Heart right ventricle (tissue), 16 donors: ENCODE measurements at regions not wholly inside any gene's neighbourhood (a gene's known extent, or its start where the extent isn't known, plus 50 kb on each side); places are given as distances from the start of the nearest gene placed in this dataset.
"Not testable (repeated sequence)": the region's sequence is repeated elsewhere in the genome, so short reads cannot be mapped to it uniquely, and the experiment has no call there.

Experiments
- ATAC-seq, 8 donors: fragments of 200-7000 bp; cut with Tn5 transposase; one replicate each; pipeline ENCODE4 v1.9.1; 2020; ENCODE audit warnings: mild to moderate bottlenecking in 8 of 8, moderate library complexity in 8 of 8, moderate number of reproducible peaks in 1 of 8
- DNase-seq, 2 donors: peaks; one replicate each; pipeline ENCODE4 v3.0.0-alpha.2; 2020
- H3K27ac ChIP-seq, 10 donors: fragments of 200-600 bp; sonication (generic) in 2 of 10; one replicate each; pipeline versions ENCODE4 v1.5.0 to v1.8.0; 2020 to 2022; ENCODE audit warnings: mild to moderate bottlenecking in 3 of 10
- H3K27me3 ChIP-seq, 7 donors: fragments of 200-600 bp; one replicate each; pipeline ENCODE4 v1.8.0; 2021 to 2022; ENCODE audit warnings: mild to moderate bottlenecking in 2 of 7
- H3K36me3 ChIP-seq, 9 donors: fragments of 200-600 bp; sonication (generic) in 1 of 9; one replicate each; pipeline versions ENCODE4 v1.5.0 to v1.8.0; 2020 to 2022; ENCODE audit warnings: mild to moderate bottlenecking in 2 of 9
- H3K4me1 ChIP-seq, 9 donors: fragments of 200-600 bp; sonication (generic) in 1 of 9; one replicate each; pipeline versions ENCODE4 v1.5.0 to v1.8.0; 2020 to 2022; ENCODE audit warnings: mild to moderate bottlenecking in 4 of 9
- H3K4me3 ChIP-seq, 10 donors: fragments of 200-600 bp; sonication (generic) in 2 of 10; one replicate each; pipeline versions ENCODE4 v1.5.0 to v1.8.0; 2020 to 2022; ENCODE audit warnings: mild to moderate bottlenecking in 7 of 10, moderate library complexity in 2 of 10
- H3K9me3 ChIP-seq, 11 donors: fragments of 200-600 bp in 10 of 11; sonication (generic) in 2 of 11; one replicate each; pipeline versions ENCODE4 v1.5.0 to v1.8.0; 2013 to 2022; ENCODE audit warnings: mild to moderate bottlenecking in 2 of 11, control low read depth in 1 of 11, moderate library complexity in 1 of 11
- WGBS, 2 donors: extraction: QIAGEN DNeasy Blood & Tissue Kit; methylation state at CpG; one replicate each; pipeline ENCODE4 v1.1.7; 2013; ENCODE audit warnings: inconsistent platforms in 1 of 2; 5-methylcytosine and 5-hydroxymethylcytosine counted together
- intact Hi-C, 10 donors: fragments of 100-400 bp; cut with DNase I; formaldehyde crosslinking; loops; one replicate each; pipeline versions ENCODE4 v1.11.1 to v1.14.2; 2022
- TF ChIP-seq, protein P1 (sequence below), 9 donors: fragments of 200-600 bp; sonication (generic) in 2 of 9; IDR thresholded peaks; one replicate each; pipeline versions ENCODE4 v1.5.0 to v1.8.0; 2021 to 2022; ENCODE audit warnings: antibody characterized with exemption in 9 of 9, mild to moderate bottlenecking in 5 of 9, moderate library complexity in 1 of 9
- donor health status: Arrhythmogenic right ventricular cardiomyopathy.
- donor health status: ischemic (EF 13 %, LVEDD 7.1; RV severe dilation, severe dysfunction).
- donor health status: healthy with polysubstance abuse.
- donor health status: DM: no; HTN: yes; CAD: no.
- donor health status: DM: no; HTN: no; CAD: no.
- donor health status: ischemic (EF 25% LVEDD 6.9; RV normal size, moderate dysfunction).
- donor health status: ischemic (EF 25% LVEDD 5.7; RV mildly dilated, moderate dysfunction).
- donor health status: healthy.
- donor health status: DM: yes; HTN: yes; CAD: no.
- donor health status: Ischemic cardiomyopathy.
- donor health status: ischemic (EF 35%, LVEDD 5.7; RV mildly dilated, moderate dysfunction).
- donor health status: nonischemic (EF 11% LVEDD 7.7; RV severe dilation, severe dysfunction).
- donor health status: DM: yes; HTN: yes; CAD: no.
- donor health status: PGD.
- donor health status: ischemic (EF 29% LVEDD 5.4; RV normal size, mild dysfunction).
- donor health status: nonischemic (EF 23%, LVEDD 6.1; RV moderate dilation, normal function).

DNA sequence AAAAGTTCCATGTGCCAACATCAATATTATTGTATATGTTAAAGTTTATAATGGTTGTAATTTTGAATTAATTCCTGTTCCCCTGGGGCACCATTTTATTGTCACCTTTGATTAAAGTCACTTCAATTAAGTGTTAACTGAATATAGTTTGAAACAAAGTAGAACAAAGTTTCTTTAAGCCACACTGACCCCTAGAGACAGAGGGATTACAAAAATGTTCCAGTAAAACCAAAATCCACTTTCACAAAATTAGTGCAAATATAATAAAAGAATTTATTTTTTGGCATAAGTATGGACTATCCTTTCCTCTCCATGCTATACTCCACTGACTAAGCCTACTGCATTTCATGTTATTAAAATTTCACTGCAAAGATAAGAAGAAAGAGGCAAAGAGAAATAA lies 123.9 kb downstream of the ZMAT3 start:
- ATAC-seq (no peak), DNase-seq (no peak)
- Histone ChIP-seq H3K27ac (no peak overlapping the region), H3K36me3 (no peaks in the 10 kb centered on the region), H3K4me3 (no peak overlapping the region), H3K4me1 (no peaks in the 10 kb centered on the region), H3K27me3 (no peaks in the 10 kb centered on the region), H3K9me3 (peaks cover 0 to 21% (median 0%) of the 10 kb centered on the region in 11 donors)
- intact Hi-C loops = loop anchor here in 3 of 10 donors (5.0 kb wide), 2 partner anchors 505 to 510 kb away; no protein-coding TSS in a partner anchor
- TF ChIP-seq, protein P1, sequence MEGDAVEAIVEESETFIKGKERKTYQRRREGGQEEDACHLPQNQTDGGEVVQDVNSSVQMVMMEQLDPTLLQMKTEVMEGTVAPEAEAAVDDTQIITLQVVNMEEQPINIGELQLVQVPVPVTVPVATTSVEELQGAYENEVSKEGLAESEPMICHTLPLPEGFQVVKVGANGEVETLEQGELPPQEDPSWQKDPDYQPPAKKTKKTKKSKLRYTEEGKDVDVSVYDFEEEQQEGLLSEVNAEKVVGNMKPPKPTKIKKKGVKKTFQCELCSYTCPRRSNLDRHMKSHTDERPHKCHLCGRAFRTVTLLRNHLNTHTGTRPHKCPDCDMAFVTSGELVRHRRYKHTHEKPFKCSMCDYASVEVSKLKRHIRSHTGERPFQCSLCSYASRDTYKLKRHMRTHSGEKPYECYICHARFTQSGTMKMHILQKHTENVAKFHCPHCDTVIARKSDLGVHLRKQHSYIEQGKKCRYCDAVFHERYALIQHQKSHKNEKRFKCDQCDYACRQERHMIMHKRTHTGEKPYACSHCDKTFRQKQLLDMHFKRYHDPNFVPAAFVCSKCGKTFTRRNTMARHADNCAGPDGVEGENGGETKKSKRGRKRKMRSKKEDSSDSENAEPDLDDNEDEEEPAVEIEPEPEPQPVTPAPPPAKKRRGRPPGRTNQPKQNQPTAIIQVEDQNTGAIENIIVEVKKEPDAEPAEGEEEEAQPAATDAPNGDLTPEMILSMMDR (IDR thresholded peaks at IDR 0.05) = peak in 7 of 9 donors; percentile 26 to 59 (median 50)

DNA sequence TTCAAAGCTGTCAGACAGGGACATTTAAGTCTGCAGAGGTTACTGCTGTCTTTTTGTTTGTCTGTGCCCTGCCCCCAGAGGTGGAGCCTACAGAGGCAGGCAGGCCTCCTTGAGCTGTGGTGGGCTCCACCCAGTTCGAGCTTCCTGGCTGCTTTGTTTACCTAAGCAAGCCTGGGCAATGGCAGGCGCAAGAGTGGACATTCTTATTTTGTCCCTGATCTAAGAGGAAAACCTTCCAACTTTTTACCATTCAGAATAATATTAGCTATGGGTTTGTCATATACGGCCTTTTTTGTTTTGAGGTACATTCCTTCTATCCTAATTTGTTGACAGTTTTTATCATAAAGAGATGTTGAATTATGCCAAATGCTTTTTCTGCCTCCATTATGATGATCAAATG lies 129.3 kb downstream of the ZMAT3 start:
- ATAC-seq, H3K36me3 ChIP-seq, H3K27me3 ChIP-seq, H3K4me3 ChIP-seq, H3K27ac ChIP-seq, DNase-seq, H3K4me1 ChIP-seq, intact Hi-C loops: not testable (repeated sequence)
- H3K9me3 ChIP-seq = peaks cover 0 to 21% (median 0%) of the 10 kb centered on the region in 11 donors
- 51 to 54% methylated on average over 3 of the region's 3 CpGs for WGBS, 2 donors

DNA sequence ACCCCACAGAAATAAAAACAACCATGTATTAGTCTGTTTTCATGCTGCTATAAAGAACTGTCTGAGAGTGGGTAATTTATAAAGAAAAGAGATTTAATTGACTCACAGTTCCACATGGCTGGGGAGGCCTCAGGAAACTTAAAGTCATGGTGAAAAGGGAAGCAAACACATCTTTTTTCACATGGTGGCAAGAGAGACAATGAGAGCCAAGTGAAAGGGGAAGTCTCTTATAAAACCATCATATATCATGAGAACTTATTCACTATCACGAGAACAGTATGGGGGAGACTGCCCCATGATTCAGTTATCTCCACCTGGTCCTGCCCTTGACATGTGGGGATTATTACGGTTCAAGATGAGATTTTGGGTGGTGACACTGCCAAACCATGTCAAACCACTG lies 141.5 kb downstream of the ZMAT3 start:
- Histone ChIP-seq H3K4me3 (no peak overlapping the region), H3K27me3 (no peaks in the 10 kb centered on the region), H3K27ac (no peak overlapping the region), H3K4me1 (no peaks in the 10 kb centered on the region), H3K36me3 (no peaks in the 10 kb centered on the region), H3K9me3 (peaks cover 0 to 81% (median 55%) of the 10 kb centered on the region in 11 donors)
- TF ChIP-seq, protein P1 (IDR thresholded peaks at IDR 0.05) = no peak
- WGBS, 2 donors = 75 to 86% methylated on average over 2 of the region's 2 CpGs
- ATAC-seq (no peak), DNase-seq (no peak)
- intact Hi-C loops = no loop called here

DNA sequence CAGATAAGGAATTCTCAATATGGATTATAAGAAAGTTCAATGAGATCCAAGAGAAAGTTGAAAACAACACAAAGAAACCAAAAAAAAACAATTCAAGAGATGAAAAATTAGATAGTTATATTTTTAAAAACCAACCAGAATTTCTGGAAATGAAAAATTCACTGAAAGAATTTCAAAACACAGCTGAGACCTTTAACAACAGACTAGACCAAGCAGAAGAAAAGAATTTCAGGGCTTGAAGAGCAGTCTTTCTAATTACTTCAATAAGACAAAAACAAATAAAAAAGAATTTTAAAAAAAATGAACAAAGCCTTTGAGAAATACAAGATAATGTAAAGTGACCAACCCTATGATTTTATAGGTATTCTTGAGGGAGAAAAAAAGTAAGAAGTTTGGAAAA lies 155.4 kb downstream of the ZMAT3 start:
- H3K4me1 ChIP-seq = no peaks in the 10 kb centered on the region
- no peak overlapping the region for H3K4me3 ChIP-seq
- intact Hi-C loops = no loop called here
- no peak for DNase-seq
- H3K27me3 ChIP-seq = no peaks in the 10 kb centered on the region
- H3K27ac ChIP-seq = no peak overlapping the region
- peaks cover 0 to 56% (median 17%) of the 10 kb centered on the region in 11 donors for H3K9me3 ChIP-seq
- ATAC-seq = no peak
- no peaks in the 10 kb centered on the region for H3K36me3 ChIP-seq
- TF ChIP-seq, protein P1 (IDR thresholded peaks at IDR 0.05) = no peak

DNA sequence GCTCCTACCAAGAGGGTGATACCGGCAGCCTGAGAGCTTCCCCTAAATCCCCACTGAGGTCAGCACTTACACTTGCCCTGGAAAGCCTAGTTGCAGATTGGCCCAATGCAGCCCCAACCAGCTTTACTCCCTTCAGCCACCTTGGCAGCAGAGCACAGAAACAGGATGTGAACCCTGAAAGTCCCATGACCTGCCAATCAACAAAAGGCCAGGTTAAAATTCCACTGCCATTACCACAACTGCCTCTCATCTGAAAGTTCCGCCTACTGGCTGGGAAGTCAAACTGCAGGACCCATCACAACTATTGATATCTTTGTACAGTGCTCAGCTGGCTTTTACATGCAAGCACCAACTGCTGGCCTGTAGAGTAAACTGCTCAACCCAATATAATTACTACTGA lies 156.2 kb downstream of the ZMAT3 start:
- intact Hi-C loops = no loop called here
- H3K4me3 ChIP-seq = no peak overlapping the region
- no peaks in the 10 kb centered on the region for H3K27me3 ChIP-seq
- no peak for DNase-seq
- no peak overlapping the region for H3K27ac ChIP-seq
- TF ChIP-seq, protein P1 (IDR thresholded peaks at IDR 0.05) = no peak
- peaks cover 0 to 56% (median 17%) of the 10 kb centered on the region in 11 donors for H3K9me3 ChIP-seq
- 96 to 98% methylated on average over 2 of the region's 2 CpGs for WGBS, 2 donors
- no peaks in the 10 kb centered on the region for H3K4me1 ChIP-seq
- no peak for ATAC-seq
- no peaks in the 10 kb centered on the region for H3K36me3 ChIP-seq
